ENCODE measurements at regions not wholly inside any gene's neighbourhood (a gene's known extent, or its start where the extent isn't known, plus 50 kb on each side); places are given as distances from the start of the nearest gene placed in this dataset.

- no peak for TF ChIP-seq CTCF (IDR thresholded peaks at IDR 0.05; ENCODE audit: insufficient read depth, low read length, poor library complexity, severe bottlenecking)
- DNase-seq (ENCODE audit: extremely low read depth, insufficient read length) = no peak
- Histone ChIP-seq H3K27me3 (replicated peaks; ENCODE audit: control insufficient read depth, insufficient read depth, low read length) (no peaks in the 10 kb centered on the region), H3K36me3 (ENCODE audit: control insufficient read depth, insufficient read depth, low read length) (no peaks in the 10 kb centered on the region), H3K4me3 (replicated peaks; ENCODE audit: low read depth, low read length) (no peak overlapping the region)
Observed at GRCh38 chr6:164227952-164228522, 813.5 kb downstream of the QKI start.

- Histone ChIP-seq H3K4me3 (replicated peaks; ENCODE audit: low read depth, low read length) (no peak overlapping the region), H3K27me3 (replicated peaks; ENCODE audit: control insufficient read depth, insufficient read depth, low read length) (no peaks in the 10 kb centered on the region), H3K36me3 (ENCODE audit: control insufficient read depth, insufficient read depth, low read length) (no peaks in the 10 kb centered on the region)
- no peak for DNase-seq (ENCODE audit: extremely low read depth, insufficient read length)
- no peak for TF ChIP-seq CTCF (IDR thresholded peaks at IDR 0.05; ENCODE audit: insufficient read depth, low read length, poor library complexity, severe bottlenecking)
Observed at GRCh38 chr6:164216839-164217238, 802.3 kb downstream of the QKI start.

- TF ChIP-seq CTCF (IDR thresholded peaks at IDR 0.05; ENCODE audit: insufficient read depth, low read length, poor library complexity, severe bottlenecking) = no peak
- H3K27me3 ChIP-seq (replicated peaks; ENCODE audit: control insufficient read depth, insufficient read depth, low read length) = no peaks in the 10 kb centered on the region
- DNase-seq (ENCODE audit: extremely low read depth, insufficient read length) = no peak
- no peaks in the 10 kb centered on the region for H3K36me3 ChIP-seq (ENCODE audit: control insufficient read depth, insufficient read depth, low read length)
- H3K4me3 ChIP-seq (replicated peaks; ENCODE audit: low read depth, low read length) = no peak overlapping the region
Observed at GRCh38 chr6:164216368-164216767, 801.9 kb downstream of the QKI start.

- Histone ChIP-seq H3K4me3 (replicated peaks; ENCODE audit: low read depth, low read length) (no peak overlapping the region), H3K36me3 (ENCODE audit: control insufficient read depth, insufficient read depth, low read length) (no peaks in the 10 kb centered on the region), H3K27me3 (replicated peaks; ENCODE audit: control insufficient read depth, insufficient read depth, low read length) (no peaks in the 10 kb centered on the region)
- TF ChIP-seq CTCF (IDR thresholded peaks at IDR 0.05; ENCODE audit: insufficient read depth, low read length, poor library complexity, severe bottlenecking) = no peak
- DNase-seq (ENCODE audit: extremely low read depth, insufficient read length) = no peak
Observed at GRCh38 chr6:164214066-164214465, 799.5 kb downstream of the QKI start.

- no peaks in the 10 kb centered on the region for H3K36me3 ChIP-seq (ENCODE audit: control insufficient read depth, insufficient read depth, low read length)
- H3K27me3 ChIP-seq (replicated peaks; ENCODE audit: control insufficient read depth, insufficient read depth, low read length) = no peaks in the 10 kb centered on the region
- TF ChIP-seq CTCF (IDR thresholded peaks at IDR 0.05; ENCODE audit: insufficient read depth, low read length, poor library complexity, severe bottlenecking) = no peak
- DNase-seq (ENCODE audit: extremely low read depth, insufficient read length) = no peak
- no peak overlapping the region for H3K4me3 ChIP-seq (replicated peaks; ENCODE audit: low read depth, low read length)
Observed at GRCh38 chr6:164211254-164211653, 796.7 kb downstream of the QKI start.

- Histone ChIP-seq H3K36me3 (ENCODE audit: control insufficient read depth, insufficient read depth, low read length) (no peaks in the 10 kb centered on the region), H3K27me3 (replicated peaks; ENCODE audit: control insufficient read depth, insufficient read depth, low read length) (no peaks in the 10 kb centered on the region), H3K4me3 (replicated peaks; ENCODE audit: low read depth, low read length) (no peak overlapping the region)
- no peak for DNase-seq (ENCODE audit: extremely low read depth, insufficient read length)
- TF ChIP-seq CTCF (IDR thresholded peaks at IDR 0.05; ENCODE audit: insufficient read depth, low read length, poor library complexity, severe bottlenecking) = no peak
Observed at GRCh38 chr6:164210783-164211182, 796.3 kb downstream of the QKI start.

All from GM06990 (cell line).